ENCODE measurements at regions not wholly inside any gene's neighbourhood (a gene's known extent, or its start where the extent isn't known, plus 50 kb on each side); places are given as distances from the start of the nearest gene placed in this dataset.

- DNase-seq = no peak
- H3K79me2 ChIP-seq (ENCODE audit: insufficient read depth, low read length) = no peaks in the 10 kb centered on the region
- no peak overlapping the region for H3K4me2 ChIP-seq (replicated peaks; ENCODE audit: extremely low read depth, low read length, poor library complexity, severe bottlenecking)
- TF ChIP-seq, protein P1, sequence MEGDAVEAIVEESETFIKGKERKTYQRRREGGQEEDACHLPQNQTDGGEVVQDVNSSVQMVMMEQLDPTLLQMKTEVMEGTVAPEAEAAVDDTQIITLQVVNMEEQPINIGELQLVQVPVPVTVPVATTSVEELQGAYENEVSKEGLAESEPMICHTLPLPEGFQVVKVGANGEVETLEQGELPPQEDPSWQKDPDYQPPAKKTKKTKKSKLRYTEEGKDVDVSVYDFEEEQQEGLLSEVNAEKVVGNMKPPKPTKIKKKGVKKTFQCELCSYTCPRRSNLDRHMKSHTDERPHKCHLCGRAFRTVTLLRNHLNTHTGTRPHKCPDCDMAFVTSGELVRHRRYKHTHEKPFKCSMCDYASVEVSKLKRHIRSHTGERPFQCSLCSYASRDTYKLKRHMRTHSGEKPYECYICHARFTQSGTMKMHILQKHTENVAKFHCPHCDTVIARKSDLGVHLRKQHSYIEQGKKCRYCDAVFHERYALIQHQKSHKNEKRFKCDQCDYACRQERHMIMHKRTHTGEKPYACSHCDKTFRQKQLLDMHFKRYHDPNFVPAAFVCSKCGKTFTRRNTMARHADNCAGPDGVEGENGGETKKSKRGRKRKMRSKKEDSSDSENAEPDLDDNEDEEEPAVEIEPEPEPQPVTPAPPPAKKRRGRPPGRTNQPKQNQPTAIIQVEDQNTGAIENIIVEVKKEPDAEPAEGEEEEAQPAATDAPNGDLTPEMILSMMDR (IDR thresholded peaks at IDR 0.05) = no peak
- no peaks in the 10 kb centered on the region for H3K9me3 ChIP-seq (replicated peaks in 1 of 2; ENCODE audit: control insufficient read depth in 1 of 2, insufficient read depth in 1 of 2, low read length in 2 of 2)
- no peak overlapping the region for H3K4me3 ChIP-seq (replicated peaks in 1 of 3; ENCODE audit: low read depth in 2 of 3, low read length in 3 of 3)
- intact Hi-C loops (cut with micrococcal nuclease) = no loop called here
- H3K27ac ChIP-seq (ENCODE audit: low read depth in 1 of 2, low read length in 2 of 2) = no peak overlapping the region
- peaks cover 0 to 2% of the 10 kb centered on the region in 2 donors for H3K27me3 ChIP-seq (ENCODE audit: control insufficient read depth in 2 of 2, insufficient read depth in 2 of 2, low read length in 2 of 2)
- H3K4me3 Mint-ChIP-seq = no peak overlapping the region
- H3K4me1 ChIP-seq (ENCODE audit: control insufficient read depth in 1 of 2, insufficient read depth in 2 of 2, low read length in 2 of 2) = no peaks in the 10 kb centered on the region
- H4K20me1 ChIP-seq (ENCODE audit: insufficient read depth, low read length) = no peaks in the 10 kb centered on the region
- H3K27me3 Mint-ChIP-seq (ENCODE audit: low read depth in 3 of 3) = peaks cover 2 to 8% (median 4%) of the 10 kb centered on the region in 3 donors
- WGBS (ENCODE audit: insufficient coverage) = 93% methylated on average over 2 of the region's 8 CpGs
- H3K4me1 Mint-ChIP-seq = no peaks in the 10 kb centered on the region
- H3K9me3 Mint-ChIP-seq = no peaks in the 10 kb centered on the region
- peak overlapping the region in 1 of 7 donors; percentile 20 for H3K27ac Mint-ChIP-seq
- H2AFZ ChIP-seq (ENCODE audit: insufficient read depth, low read depth, low read length, poor library complexity, severe bottlenecking) = no peak overlapping the region
- no peaks in the 10 kb centered on the region for H3K36me3 Mint-ChIP-seq
- H3K9ac ChIP-seq (ENCODE audit: insufficient read depth, low read length, poor library complexity, severe bottlenecking) = no peak overlapping the region
- no peaks in the 10 kb centered on the region for H3K36me3 ChIP-seq (replicated peaks in 1 of 2; ENCODE audit: control insufficient read depth in 1 of 2, insufficient read depth in 2 of 2, low read length in 2 of 2)
Observed at GRCh38 chr16:55390630-55391237, 66.7 kb downstream of the IRX6 start.

- H3K27ac Mint-ChIP-seq = no peak overlapping the region
- no peak overlapping the region for H2AFZ ChIP-seq (ENCODE audit: insufficient read depth, low read depth, low read length, poor library complexity, severe bottlenecking)
- intact Hi-C loops (cut with micrococcal nuclease) = no loop called here
- 71% methylated on average over 1 of the region's 2 CpGs for WGBS (ENCODE audit: insufficient coverage)
- no peaks in the 10 kb centered on the region for H3K4me1 Mint-ChIP-seq
- no peak overlapping the region for H3K27ac ChIP-seq (ENCODE audit: low read depth in 1 of 2, low read length in 2 of 2)
- H3K27me3 Mint-ChIP-seq (ENCODE audit: low read depth in 3 of 3) = peaks cover 2 to 5% (median 4%) of the 10 kb centered on the region in 3 donors
- H3K36me3 ChIP-seq (replicated peaks in 1 of 2; ENCODE audit: control insufficient read depth in 1 of 2, insufficient read depth in 2 of 2, low read length in 2 of 2) = no peaks in the 10 kb centered on the region
- no peak overlapping the region for H3K4me3 Mint-ChIP-seq
- TF ChIP-seq, protein P1 (IDR thresholded peaks at IDR 0.05) = no peak
- no peaks in the 10 kb centered on the region for H3K4me1 ChIP-seq (ENCODE audit: control insufficient read depth in 1 of 2, insufficient read depth in 2 of 2, low read length in 2 of 2)
- peaks cover 0 to 2% of the 10 kb centered on the region in 2 donors for H3K27me3 ChIP-seq (ENCODE audit: control insufficient read depth in 2 of 2, insufficient read depth in 2 of 2, low read length in 2 of 2)
- no peaks in the 10 kb centered on the region for H4K20me1 ChIP-seq (ENCODE audit: insufficient read depth, low read length)
- no peaks in the 10 kb centered on the region for H3K79me2 ChIP-seq (ENCODE audit: insufficient read depth, low read length)
- no peak overlapping the region for H3K9ac ChIP-seq (ENCODE audit: insufficient read depth, low read length, poor library complexity, severe bottlenecking)
- H3K9me3 Mint-ChIP-seq = no peaks in the 10 kb centered on the region
- H3K9me3 ChIP-seq (replicated peaks in 1 of 2; ENCODE audit: control insufficient read depth in 1 of 2, insufficient read depth in 1 of 2, low read length in 2 of 2) = no peaks in the 10 kb centered on the region
- DNase-seq = no peak
- no peaks in the 10 kb centered on the region for H3K36me3 Mint-ChIP-seq
- no peak overlapping the region for H3K4me3 ChIP-seq (replicated peaks in 1 of 3; ENCODE audit: low read depth in 2 of 3, low read length in 3 of 3)
- H3K4me2 ChIP-seq (replicated peaks; ENCODE audit: extremely low read depth, low read length, poor library complexity, severe bottlenecking) = no peak overlapping the region
Observed at GRCh38 chr16:55391760-55392375, 67.9 kb downstream of the IRX6 start.
